ENCODE measurements at regions not wholly inside any gene's neighbourhood (a gene's known extent, or its start where the extent isn't known, plus 50 kb on each side); places are given as distances from the start of the nearest gene placed in this dataset.

DNA sequence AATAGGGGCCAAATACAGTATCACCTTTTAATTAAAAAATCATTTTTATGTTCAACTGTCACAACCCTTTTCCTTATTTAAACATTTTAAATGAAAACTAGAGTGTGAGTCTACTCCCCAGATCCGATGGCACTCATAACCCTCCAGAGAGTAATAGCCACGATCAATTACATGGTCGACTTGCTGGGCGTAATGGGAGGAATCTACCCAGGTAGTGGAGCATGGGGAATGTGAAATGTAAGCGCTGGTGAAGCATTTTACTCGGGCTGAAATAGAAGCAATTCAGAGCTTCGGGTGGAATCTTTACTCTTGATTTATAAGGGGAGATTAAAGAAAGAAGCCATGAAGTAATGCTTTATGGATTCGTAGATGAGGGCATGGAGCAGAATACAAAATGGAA, 321.9 kb downstream of the ACTR3B start:
- TF ChIP-seq CTCF (IDR thresholded peaks at IDR 0.05) (no peak), POLR2A (IDR thresholded peaks at IDR 0.05) (no peak)
